AG04449 (cell line): ENCODE measurements at regions not wholly inside any gene's neighbourhood (a gene's known extent, or its start where the extent isn't known, plus 50 kb on each side); places are given as distances from the start of the nearest gene placed in this dataset.

ENCODE experiments used
- CTCF ChIA-PET: fragments of 350-600 bp; formaldehyde crosslinking; extraction: SDS; loops from one replicate; lab custom pipeline; 2021; ENCODE audit warnings: antibody characterized with exemption; lab: Yijun Ruan, JAX
- POLR2A ChIA-PET: fragments of 400-600, 350-600 bp; formaldehyde crosslinking; extraction: SDS; loops from one replicate; lab custom pipeline; 2020; ENCODE audit warnings: antibody characterized with exemption, inconsistent platforms; lab: Yijun Ruan, JAX
- DNase-seq: peaks from one replicate; pipeline ENCODE4 v3.0.0-alpha.2; 2010; ENCODE audit warnings: low read depth, low spot score
- H3K4me3 ChIP-seq: 2 replicates; pipeline ENCODE4 v1.5.1; 2011; ENCODE audit warnings: low read depth, mild to moderate bottlenecking, control low read depth, low read length
- TF ChIP-seq, protein P1 (sequence below): IDR thresholded peaks from one replicate; pipeline ENCODE4 v1.5.1; 2011; ENCODE audit warnings: mild to moderate bottlenecking, moderate library complexity, low read length, control low read depth, inconsistent platforms; ENCODE audit not compliant: insufficient read depth; ENCODE audit errors: missing control alignments

DNA sequence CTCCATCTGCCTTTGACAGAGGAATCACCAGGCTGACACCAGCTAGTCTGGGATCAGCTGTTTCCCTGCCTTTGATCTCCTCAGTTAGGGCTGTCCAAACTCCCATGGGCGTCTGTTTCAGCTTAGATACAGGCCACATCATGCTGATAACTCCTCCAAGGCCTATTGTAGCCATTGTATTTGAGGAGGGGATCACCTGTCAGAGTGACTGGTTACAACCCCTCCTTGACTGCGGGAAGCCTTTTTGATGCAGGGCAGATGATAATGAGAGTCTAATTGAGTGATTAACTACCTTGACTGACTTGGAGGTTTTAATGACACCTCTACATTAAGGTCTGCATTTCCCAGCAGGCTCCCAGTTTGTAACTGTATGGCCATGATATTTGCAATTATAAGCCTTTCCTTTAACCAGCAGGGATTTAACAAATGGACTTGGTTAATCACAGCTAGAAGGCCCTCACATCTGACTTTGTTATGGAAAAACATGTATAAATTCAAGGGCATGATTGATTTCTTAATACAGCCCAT lies 863.5 kb downstream of the KCNJ2 start:
- no peak for DNase-seq
- ChIA-PET CTCF (no interaction called here), POLR2A (no interaction called here)
- no peak overlapping the region for H3K4me3 ChIP-seq
- TF ChIP-seq, protein P1, sequence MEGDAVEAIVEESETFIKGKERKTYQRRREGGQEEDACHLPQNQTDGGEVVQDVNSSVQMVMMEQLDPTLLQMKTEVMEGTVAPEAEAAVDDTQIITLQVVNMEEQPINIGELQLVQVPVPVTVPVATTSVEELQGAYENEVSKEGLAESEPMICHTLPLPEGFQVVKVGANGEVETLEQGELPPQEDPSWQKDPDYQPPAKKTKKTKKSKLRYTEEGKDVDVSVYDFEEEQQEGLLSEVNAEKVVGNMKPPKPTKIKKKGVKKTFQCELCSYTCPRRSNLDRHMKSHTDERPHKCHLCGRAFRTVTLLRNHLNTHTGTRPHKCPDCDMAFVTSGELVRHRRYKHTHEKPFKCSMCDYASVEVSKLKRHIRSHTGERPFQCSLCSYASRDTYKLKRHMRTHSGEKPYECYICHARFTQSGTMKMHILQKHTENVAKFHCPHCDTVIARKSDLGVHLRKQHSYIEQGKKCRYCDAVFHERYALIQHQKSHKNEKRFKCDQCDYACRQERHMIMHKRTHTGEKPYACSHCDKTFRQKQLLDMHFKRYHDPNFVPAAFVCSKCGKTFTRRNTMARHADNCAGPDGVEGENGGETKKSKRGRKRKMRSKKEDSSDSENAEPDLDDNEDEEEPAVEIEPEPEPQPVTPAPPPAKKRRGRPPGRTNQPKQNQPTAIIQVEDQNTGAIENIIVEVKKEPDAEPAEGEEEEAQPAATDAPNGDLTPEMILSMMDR: no peak

DNA sequence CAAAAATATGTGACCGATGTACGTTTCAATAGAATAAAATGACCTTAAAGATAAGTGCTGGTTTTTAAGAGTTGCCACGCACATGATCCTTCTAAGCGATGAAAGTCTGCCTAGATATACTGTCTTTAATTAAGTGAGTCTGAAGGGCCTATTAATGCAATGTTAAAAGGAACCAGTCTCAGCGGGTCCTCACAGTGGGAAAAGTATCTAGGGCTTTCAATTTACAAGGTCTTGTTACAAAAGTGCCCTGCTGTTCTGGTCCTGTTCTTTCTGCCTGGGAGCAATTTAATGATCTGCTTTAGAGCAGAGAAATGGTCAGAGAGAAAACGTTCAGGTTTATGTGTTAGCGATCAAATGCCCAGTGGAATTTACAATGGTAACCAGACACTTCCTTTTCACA lies 864.0 kb downstream of the KCNJ2 start:
- TF ChIP-seq, protein P1: no peak
- ChIA-PET POLR2A (no interaction called here), CTCF (no interaction called here)
- DNase-seq: no peak
- no peak overlapping the region for H3K4me3 ChIP-seq

DNA sequence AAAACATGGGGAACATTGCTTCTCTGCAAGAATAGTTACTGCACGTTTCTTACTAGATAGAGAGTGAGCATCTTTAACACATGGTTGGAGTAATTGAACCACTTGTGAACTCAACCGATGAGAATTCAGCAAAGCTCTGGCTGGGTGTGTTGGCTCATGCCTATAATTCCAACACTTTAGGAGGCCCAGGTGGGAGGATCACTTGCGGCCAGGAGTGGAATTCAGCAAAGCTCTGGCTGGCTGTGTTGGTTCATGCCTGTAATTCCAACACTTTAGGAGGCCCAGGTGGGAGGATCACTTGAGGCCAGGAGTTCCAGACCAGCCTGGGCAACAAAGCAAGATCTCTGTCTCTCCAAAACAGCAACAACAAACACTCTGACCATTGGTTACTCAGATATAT lies 865.9 kb downstream of the KCNJ2 start:
- CTCF ChIA-PET: no interaction called here

DNA sequence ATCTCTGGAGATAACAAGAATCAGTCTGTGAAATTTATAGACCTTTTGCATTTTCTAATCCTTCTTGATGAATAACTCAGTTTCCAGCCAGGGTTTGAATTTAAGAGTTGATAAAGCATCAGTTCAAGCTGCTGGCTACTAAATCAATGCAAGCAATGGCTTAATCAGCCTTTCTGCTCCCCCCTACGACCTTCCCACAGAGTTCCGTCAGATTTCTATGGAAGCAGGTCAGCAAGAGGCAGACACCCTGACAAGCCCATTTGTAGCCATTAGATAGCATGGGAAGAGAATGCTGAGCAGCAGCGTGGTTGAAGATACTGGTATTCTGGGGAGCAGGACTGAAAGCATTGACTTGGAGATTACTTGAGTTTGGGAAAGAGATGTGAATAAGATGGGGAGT lies 868.1 kb downstream of the KCNJ2 start:
- TF ChIP-seq, protein P1: no peak
- no peak for DNase-seq
- ChIA-PET POLR2A (no interaction called here), CTCF (no interaction called here)
- no peak overlapping the region for H3K4me3 ChIP-seq

More for the DNA sequence above, 865.9 kb downstream of the KCNJ2 start:
- TF ChIP-seq, protein P1: no peak
- POLR2A ChIA-PET: no interaction called here
- no peak for DNase-seq
- H3K4me3 ChIP-seq: no peak overlapping the region

DNA sequence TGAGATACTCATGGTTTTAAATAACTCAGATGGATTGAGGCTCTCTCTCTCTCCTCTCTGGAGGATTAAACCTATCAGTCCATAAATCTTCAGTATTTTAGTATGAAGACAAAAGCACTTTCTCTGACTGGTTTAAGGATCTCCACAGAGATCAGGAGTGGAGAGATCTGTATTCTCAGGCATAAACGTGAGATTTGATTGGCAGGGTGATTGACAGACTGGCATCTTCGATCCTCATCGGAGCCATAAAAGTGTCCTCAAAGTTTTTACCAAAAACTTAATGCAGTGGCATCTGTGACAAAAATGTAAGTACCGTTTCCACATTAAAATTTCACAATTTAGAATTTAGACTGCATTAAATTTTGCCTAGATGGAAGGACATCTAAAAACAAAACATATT lies 870.1 kb downstream of the KCNJ2 start:
- no peak for DNase-seq
- H3K4me3 ChIP-seq: no peak overlapping the region
- ChIA-PET POLR2A (no interaction called here), CTCF (no interaction called here)
- TF ChIP-seq, protein P1: no peak

DNA sequence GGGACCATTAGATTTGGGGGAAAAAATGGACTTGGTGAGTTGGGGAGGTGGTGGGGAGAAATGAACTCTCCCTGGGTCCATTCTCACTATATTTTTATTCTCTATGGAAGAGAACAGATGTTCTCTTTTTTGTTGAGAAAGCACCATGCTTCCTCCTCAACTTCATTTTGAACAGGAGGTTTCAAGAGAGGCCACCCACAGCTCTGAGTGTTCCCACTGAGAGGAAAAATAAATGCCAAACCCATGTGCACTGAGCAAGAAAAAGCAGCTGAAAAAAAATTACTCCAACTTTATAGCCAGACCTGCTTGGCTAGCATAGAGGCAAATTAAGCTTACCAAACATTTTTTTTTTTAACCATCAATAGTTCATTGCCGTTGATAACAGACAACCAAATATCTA lies 883.6 kb downstream of the KCNJ2 start:
- no peak overlapping the region for H3K4me3 ChIP-seq
- no peak for DNase-seq
- CTCF ChIA-PET: no interaction called here
- TF ChIP-seq, protein P1: no peak
- POLR2A ChIA-PET: no interaction called here
